ENCODE measurements at regions not wholly inside any gene's neighbourhood (a gene's known extent, or its start where the extent isn't known, plus 50 kb on each side); places are given as distances from the start of the nearest gene placed in this dataset.

- Histone ChIP-seq H3K4me1 (ENCODE audit: control insufficient read depth, insufficient read depth, low read depth, low read length) (no peaks in the 10 kb centered on the region), H2BK12ac (ENCODE audit: low read length in 2 of 2) (no peak overlapping the region), H3K79me1 (replicated peaks; ENCODE audit: low read length, poor library complexity, severe bottlenecking) (no peaks in the 10 kb centered on the region), H2AFZ (ENCODE audit: low read depth, low read length) (no peak overlapping the region), H3K4me2 (ENCODE audit: low read length, poor library complexity, severe bottlenecking) (no peak overlapping the region), H3K9ac (ENCODE audit: low read length) (no peak overlapping the region), H2BK120ac (ENCODE audit: low read depth, low read length) (no peak overlapping the region), H3K27ac (ENCODE audit: low read length, poor library complexity, severe bottlenecking) (no peak overlapping the region), H4K91ac (ENCODE audit: low read length) (no peak overlapping the region), H3K18ac (ENCODE audit: low read depth in 1 of 2, low read length in 2 of 2) (no peak overlapping the region), H3K27me3 (ENCODE audit: control insufficient read depth in 1 of 2, insufficient read depth in 1 of 2, low read length in 2 of 2) (no peaks in the 10 kb centered on the region), H3K23ac (ENCODE audit: low read length in 2 of 2) (no peak overlapping the region), H3K4ac (ENCODE audit: low read depth in 1 of 2, low read length in 2 of 2) (no peak overlapping the region), H3K14ac (ENCODE audit: low read length in 2 of 2) (no peak overlapping the region), H3K4me3 (ENCODE audit: insufficient read depth in 1 of 2, low read depth in 1 of 2, low read length in 2 of 2) (no peak overlapping the region), H3K9me3 (ENCODE audit: control insufficient read depth, low read length) (no peaks in the 10 kb centered on the region), H2BK5ac (ENCODE audit: low read depth, low read length, poor library complexity, severe bottlenecking) (no peak overlapping the region), H2AK5ac (ENCODE audit: low read length, severe bottlenecking) (no peak overlapping the region), H3K36me3 (ENCODE audit: control insufficient read depth in 1 of 2, insufficient read depth in 2 of 2, low read depth in 1 of 2, low read length in 2 of 2) (no peaks in the 10 kb centered on the region), H4K8ac (ENCODE audit: low read length) (no peak overlapping the region), H2BK15ac (ENCODE audit: low read depth, poor library complexity, severe bottlenecking) (no peak overlapping the region)
- no peak for DNase-seq
Measured at GRCh38 chr2:146270618-146271017, 1574.2 kb upstream of the ACVR2A start.

GRCh38 chr2:146267093-146267492 lies 1577.7 kb upstream of the ACVR2A start:
- Histone ChIP-seq H3K23ac (ENCODE audit: low read length in 2 of 2) (no peak overlapping the region), H3K4me3 (ENCODE audit: insufficient read depth in 1 of 2, low read depth in 1 of 2, low read length in 2 of 2) (no peak overlapping the region), H2BK12ac (ENCODE audit: low read length in 2 of 2) (peak overlapping the region in 1 of 2 experiments; percentile 3), H3K9ac (ENCODE audit: low read length) (no peak overlapping the region), H4K91ac (ENCODE audit: low read length) (no peak overlapping the region), H2BK5ac (ENCODE audit: low read depth, low read length, poor library complexity, severe bottlenecking) (no peak overlapping the region), H3K14ac (ENCODE audit: low read length in 2 of 2) (no peak overlapping the region), H3K18ac (ENCODE audit: low read depth in 1 of 2, low read length in 2 of 2) (no peak overlapping the region), H3K79me1 (replicated peaks; ENCODE audit: low read length, poor library complexity, severe bottlenecking) (no peaks in the 10 kb centered on the region), H2AFZ (ENCODE audit: low read depth, low read length) (no peak overlapping the region), H2BK15ac (ENCODE audit: low read depth, poor library complexity, severe bottlenecking) (no peak overlapping the region), H3K36me3 (ENCODE audit: control insufficient read depth in 1 of 2, insufficient read depth in 2 of 2, low read depth in 1 of 2, low read length in 2 of 2) (no peaks in the 10 kb centered on the region), H3K9me3 (ENCODE audit: control insufficient read depth, low read length) (no peaks in the 10 kb centered on the region), H2AK5ac (ENCODE audit: low read length, severe bottlenecking) (no peak overlapping the region), H3K4me1 (ENCODE audit: control insufficient read depth, insufficient read depth, low read depth, low read length) (no peaks in the 10 kb centered on the region), H3K4me2 (ENCODE audit: low read length, poor library complexity, severe bottlenecking) (no peak overlapping the region), H4K8ac (ENCODE audit: low read length) (no peak overlapping the region), H2BK120ac (ENCODE audit: low read depth, low read length) (no peak overlapping the region), H3K27ac (ENCODE audit: low read length, poor library complexity, severe bottlenecking) (no peak overlapping the region), H3K4ac (ENCODE audit: low read depth in 1 of 2, low read length in 2 of 2) (no peak overlapping the region), H3K27me3 (ENCODE audit: control insufficient read depth in 1 of 2, insufficient read depth in 1 of 2, low read length in 2 of 2) (no peaks in the 10 kb centered on the region)
- no peak for DNase-seq

- WGBS: 79% methylated on average over 6 of the region's 6 CpGs
- H3K4me1 ChIP-seq (ENCODE audit: control insufficient read depth, insufficient read depth, low read depth, low read length): no peaks in the 10 kb centered on the region
Measured at GRCh38 chr2:146265656-146266055, 1579.2 kb upstream of the ACVR2A start.

DNA sequence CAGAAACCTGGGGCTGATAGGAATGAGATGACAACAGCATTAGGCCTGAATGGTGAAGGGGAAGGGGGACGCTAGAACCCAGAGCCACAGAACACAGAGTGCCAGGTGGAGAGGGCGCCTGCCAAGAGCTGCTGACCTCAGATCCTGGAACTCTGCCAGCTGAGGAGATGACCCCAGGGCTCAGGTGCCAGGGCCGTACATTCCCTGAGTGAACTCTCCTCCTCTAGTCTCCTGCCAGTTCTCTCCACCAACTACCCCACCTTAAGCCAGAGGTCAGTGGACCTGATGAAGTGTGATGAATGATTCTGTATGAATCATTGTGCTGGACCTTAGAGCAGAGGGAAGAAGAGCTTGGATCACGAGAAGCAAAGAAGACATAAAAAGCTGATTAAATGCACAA lies 1582.2 kb upstream of the ACVR2A start:
- H2BK120ac ChIP-seq (ENCODE audit: low read depth, low read length): no peak overlapping the region
- no peak overlapping the region for H2BK5ac ChIP-seq (ENCODE audit: low read depth, low read length, poor library complexity, severe bottlenecking)
- H2AFZ ChIP-seq (ENCODE audit: low read depth, low read length): no peak overlapping the region
- DNase-seq: no peak
- H3K36me3 ChIP-seq (ENCODE audit: control insufficient read depth in 1 of 2, insufficient read depth in 2 of 2, low read depth in 1 of 2, low read length in 2 of 2): no peaks in the 10 kb centered on the region
- H3K4me2 ChIP-seq (ENCODE audit: low read length, poor library complexity, severe bottlenecking): no peak overlapping the region
- no peak overlapping the region for H3K4me3 ChIP-seq (ENCODE audit: insufficient read depth in 1 of 2, low read depth in 1 of 2, low read length in 2 of 2)
- H4K91ac ChIP-seq (ENCODE audit: low read length): no peak overlapping the region
- no peak overlapping the region for H3K14ac ChIP-seq (ENCODE audit: low read length in 2 of 2)
- WGBS: 83% methylated on average over 1 of the region's 4 CpGs
- H3K9ac ChIP-seq (ENCODE audit: low read length): no peak overlapping the region
- H3K27me3 ChIP-seq (ENCODE audit: control insufficient read depth in 1 of 2, insufficient read depth in 1 of 2, low read length in 2 of 2): no peaks in the 10 kb centered on the region
- no peak overlapping the region for H3K4ac ChIP-seq (ENCODE audit: low read depth in 1 of 2, low read length in 2 of 2)
- no peaks in the 10 kb centered on the region for H3K4me1 ChIP-seq (ENCODE audit: control insufficient read depth, insufficient read depth, low read depth, low read length)
- no peaks in the 10 kb centered on the region for H3K79me1 ChIP-seq (replicated peaks; ENCODE audit: low read length, poor library complexity, severe bottlenecking)
- peak overlapping the region; percentile 37 for H4K8ac ChIP-seq (ENCODE audit: low read length)
- H3K27ac ChIP-seq (ENCODE audit: low read length, poor library complexity, severe bottlenecking): no peak overlapping the region
- no peak overlapping the region for H3K18ac ChIP-seq (ENCODE audit: low read depth in 1 of 2, low read length in 2 of 2)
- H3K9me3 ChIP-seq (ENCODE audit: control insufficient read depth, low read length): no peaks in the 10 kb centered on the region
- no peak overlapping the region for H2BK12ac ChIP-seq (ENCODE audit: low read length in 2 of 2)
- no peak overlapping the region for H2BK15ac ChIP-seq (ENCODE audit: low read depth, poor library complexity, severe bottlenecking)
- no peak overlapping the region for H3K23ac ChIP-seq (ENCODE audit: low read length in 2 of 2)
- no peak overlapping the region for H2AK5ac ChIP-seq (ENCODE audit: low read length, severe bottlenecking)

More at GRCh38 chr2:146265656-146266055, 1579.2 kb upstream of the ACVR2A start:
- Histone ChIP-seq H3K27me3 (ENCODE audit: control insufficient read depth in 1 of 2, insufficient read depth in 1 of 2, low read length in 2 of 2) (no peaks in the 10 kb centered on the region), H3K14ac (ENCODE audit: low read length in 2 of 2) (no peak overlapping the region), H3K79me1 (replicated peaks; ENCODE audit: low read length, poor library complexity, severe bottlenecking) (no peaks in the 10 kb centered on the region), H3K9ac (ENCODE audit: low read length) (no peak overlapping the region), H3K27ac (ENCODE audit: low read length, poor library complexity, severe bottlenecking) (no peak overlapping the region), H3K4ac (ENCODE audit: low read depth in 1 of 2, low read length in 2 of 2) (no peak overlapping the region), H3K23ac (ENCODE audit: low read length in 2 of 2) (no peak overlapping the region), H2BK120ac (ENCODE audit: low read depth, low read length) (no peak overlapping the region), H3K36me3 (ENCODE audit: control insufficient read depth in 1 of 2, insufficient read depth in 2 of 2, low read depth in 1 of 2, low read length in 2 of 2) (no peaks in the 10 kb centered on the region), H3K4me2 (ENCODE audit: low read length, poor library complexity, severe bottlenecking) (no peak overlapping the region), H2BK15ac (ENCODE audit: low read depth, poor library complexity, severe bottlenecking) (no peak overlapping the region), H2BK12ac (ENCODE audit: low read length in 2 of 2) (no peak overlapping the region), H3K9me3 (ENCODE audit: control insufficient read depth, low read length) (no peaks in the 10 kb centered on the region), H2BK5ac (ENCODE audit: low read depth, low read length, poor library complexity, severe bottlenecking) (no peak overlapping the region), H3K4me3 (ENCODE audit: insufficient read depth in 1 of 2, low read depth in 1 of 2, low read length in 2 of 2) (no peak overlapping the region), H4K91ac (ENCODE audit: low read length) (no peak overlapping the region), H3K18ac (ENCODE audit: low read depth in 1 of 2, low read length in 2 of 2) (no peak overlapping the region), H2AK5ac (ENCODE audit: low read length, severe bottlenecking) (no peak overlapping the region), H2AFZ (ENCODE audit: low read depth, low read length) (no peak overlapping the region), H4K8ac (ENCODE audit: low read length) (no peak overlapping the region)
- no peak for DNase-seq
